ENCODE measurements at regions not wholly inside any gene's neighbourhood (a gene's known extent, or its start where the extent isn't known, plus 50 kb on each side); places are given as distances from the start of the nearest gene placed in this dataset.

DNA sequence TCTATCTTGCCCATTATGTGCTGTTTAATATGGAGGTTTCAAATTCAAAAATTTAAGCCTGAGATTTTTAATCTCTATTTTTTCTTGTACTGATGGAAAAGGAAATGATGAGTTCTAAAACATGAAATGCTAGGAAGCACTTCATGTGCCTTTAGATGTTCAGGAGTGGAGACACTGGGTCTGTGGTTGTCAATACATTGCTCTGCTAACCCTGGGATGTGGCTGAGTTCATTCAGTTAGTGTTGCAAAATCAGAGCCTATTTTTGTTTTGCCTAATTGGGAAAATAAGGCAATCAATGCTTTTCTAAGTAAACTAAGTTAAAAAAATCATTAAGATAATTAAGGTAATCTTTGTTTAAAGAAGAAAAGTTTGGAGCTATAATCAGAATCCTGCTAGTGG is 83.1 kb downstream of the DIPK2A start:
- Mint-ChIP-seq H3K36me3 (no peaks in the 10 kb centered on the region), H3K27ac (no peak overlapping the region), H3K27me3 (no peaks in the 10 kb centered on the region), H3K4me1 (no peaks in the 10 kb centered on the region), H3K4me3 (no peak overlapping the region), H3K9me3 (no peaks in the 10 kb centered on the region)
- ATAC-seq: no peak

DNA sequence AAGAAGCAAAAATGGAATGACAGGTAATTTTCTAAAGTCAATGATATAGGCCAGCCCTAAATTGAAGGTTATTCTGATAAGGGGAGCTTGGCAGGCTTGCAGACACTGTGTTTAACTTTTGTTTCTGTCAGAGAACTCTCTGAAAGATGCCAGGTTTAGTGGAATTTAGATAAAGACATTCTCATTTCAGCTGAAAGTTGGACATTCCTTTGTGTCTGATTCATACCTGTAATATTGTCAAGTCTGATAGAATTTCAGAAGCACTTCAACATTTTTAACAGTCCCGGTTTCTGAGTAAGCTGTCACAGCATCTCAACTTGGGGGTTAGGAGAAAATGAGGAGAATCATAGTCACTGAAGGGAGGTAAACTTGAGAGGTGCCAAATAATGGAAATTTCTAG is 84.0 kb downstream of the DIPK2A start:
- no peaks in the 10 kb centered on the region for H3K4me1 Mint-ChIP-seq
- ATAC-seq: no peak
- H3K27me3 Mint-ChIP-seq: no peaks in the 10 kb centered on the region
- no peaks in the 10 kb centered on the region for H3K36me3 Mint-ChIP-seq
- H3K9me3 Mint-ChIP-seq: no peaks in the 10 kb centered on the region
- H3K27ac Mint-ChIP-seq: no peak overlapping the region
- no peak overlapping the region for H3K4me3 Mint-ChIP-seq

DNA sequence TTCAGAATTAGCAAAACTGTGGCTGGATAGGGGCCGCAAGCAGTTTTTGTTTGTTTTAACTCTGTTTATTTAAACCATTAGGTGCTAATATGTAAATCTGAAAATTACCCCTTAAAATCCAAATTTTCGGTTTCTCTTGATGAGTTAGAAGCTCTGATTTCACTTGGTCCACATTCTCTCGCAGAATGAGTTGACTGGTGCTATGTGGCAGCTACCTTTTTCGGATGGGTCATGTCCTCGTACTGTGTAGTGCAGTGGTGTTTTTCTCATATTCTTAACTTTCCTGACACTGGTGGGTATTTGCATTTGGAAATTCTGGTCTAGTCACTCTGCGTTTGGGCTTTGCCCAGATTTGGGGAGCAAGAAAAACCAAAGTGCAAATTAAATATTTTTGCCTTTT is 87.1 kb downstream of the DIPK2A start:
- no peak for ATAC-seq
- Mint-ChIP-seq H3K36me3 (no peaks in the 10 kb centered on the region), H3K4me1 (no peaks in the 10 kb centered on the region), H3K27ac (no peak overlapping the region), H3K4me3 (no peak overlapping the region), H3K9me3 (no peaks in the 10 kb centered on the region), H3K27me3 (no peaks in the 10 kb centered on the region)

DNA sequence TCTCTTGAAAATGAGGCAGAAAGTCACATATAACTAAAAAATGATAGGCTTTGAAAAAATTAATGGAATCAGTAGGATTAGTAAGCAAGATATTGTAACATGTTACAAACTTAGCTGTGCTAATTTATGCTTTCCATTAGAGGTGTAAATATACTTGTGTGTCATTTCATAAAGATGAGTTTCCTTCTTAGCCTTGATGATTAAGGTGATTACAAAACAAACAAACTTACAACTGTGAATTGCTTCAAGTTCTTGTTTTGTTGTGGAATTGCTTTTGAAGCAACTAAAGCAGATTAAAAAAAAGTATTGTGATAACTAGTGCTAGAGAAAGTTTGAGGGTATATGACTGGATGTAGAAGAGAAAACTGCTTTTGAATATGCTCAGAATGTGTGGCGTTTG is 87.9 kb downstream of the DIPK2A start:
- Mint-ChIP-seq H3K4me1 (no peaks in the 10 kb centered on the region), H3K27ac (no peak overlapping the region), H3K9me3 (no peaks in the 10 kb centered on the region), H3K36me3 (no peaks in the 10 kb centered on the region), H3K4me3 (no peak overlapping the region), H3K27me3 (no peaks in the 10 kb centered on the region)
- no peak for ATAC-seq

DNA sequence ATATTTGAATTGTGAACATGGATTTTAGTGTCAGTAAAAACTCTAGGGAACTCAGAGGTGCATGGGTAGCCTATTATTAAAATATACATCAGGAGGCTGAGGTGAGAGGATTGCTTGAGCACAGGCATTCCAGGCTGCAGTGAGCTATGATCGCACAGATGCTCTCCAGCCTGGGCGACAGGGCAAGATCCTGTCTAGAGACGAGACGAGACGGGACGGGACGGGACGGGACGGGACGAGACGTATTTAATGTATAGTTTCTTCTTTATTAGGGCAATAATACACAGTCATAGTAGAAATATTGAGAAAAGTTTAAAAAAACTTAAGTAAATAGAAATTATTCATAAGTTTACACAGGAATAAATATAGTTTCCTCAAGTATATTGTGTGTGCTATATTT is 89.3 kb downstream of the DIPK2A start:
- no peak overlapping the region for H3K27ac Mint-ChIP-seq

DNA sequence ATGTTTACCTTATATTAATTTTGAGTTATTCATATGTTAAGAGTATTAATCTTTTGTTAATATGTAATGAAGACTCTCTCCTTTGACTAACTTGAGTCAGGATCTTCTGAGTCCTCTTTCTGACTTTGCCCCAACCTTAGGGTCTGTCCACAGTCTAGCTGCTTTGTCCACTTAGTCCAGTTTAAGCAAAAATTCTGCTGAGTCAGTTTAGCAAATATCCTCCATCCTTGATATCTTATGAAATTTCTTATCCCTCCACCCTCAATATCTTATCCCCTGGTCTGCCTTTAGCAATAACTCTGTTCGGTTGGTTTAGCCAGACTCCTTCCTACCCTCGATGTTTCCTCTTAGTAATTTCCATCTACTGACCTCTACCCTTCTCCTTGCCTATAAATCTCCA is 91.7 kb downstream of the DIPK2A start:
- Mint-ChIP-seq H3K4me1 (no peaks in the 10 kb centered on the region), H3K36me3 (no peaks in the 10 kb centered on the region)
- ATAC-seq: no peak

More for the DNA sequence above, 89.3 kb downstream of the DIPK2A start:
- no peak for ATAC-seq
- H3K4me1 Mint-ChIP-seq: no peaks in the 10 kb centered on the region
- H3K27me3 Mint-ChIP-seq: no peaks in the 10 kb centered on the region
- no peaks in the 10 kb centered on the region for H3K9me3 Mint-ChIP-seq
- no peak overlapping the region for H3K4me3 Mint-ChIP-seq
- H3K36me3 Mint-ChIP-seq: no peaks in the 10 kb centered on the region

DNA sequence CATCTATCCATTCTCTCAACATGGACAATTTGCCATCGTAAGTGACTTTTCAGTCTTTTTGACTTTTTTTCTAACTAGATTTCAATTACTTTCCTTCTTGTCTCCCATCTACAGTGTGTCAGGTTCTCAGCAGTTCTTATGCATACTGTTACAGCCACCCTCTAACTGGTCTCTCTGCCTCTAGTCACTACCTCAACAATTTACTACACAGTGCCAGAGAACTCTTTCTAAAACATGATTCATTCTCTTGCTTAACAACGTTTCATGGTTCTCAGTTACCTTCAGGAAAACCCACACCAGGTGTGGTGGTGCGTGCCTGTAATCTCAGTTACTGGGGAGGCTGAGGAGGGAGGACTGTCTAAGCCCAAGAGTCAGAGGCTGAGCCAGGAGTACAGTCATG is 95.4 kb downstream of the DIPK2A start:
- peaks cover 19% of the 10 kb centered on the region for H3K27me3 Mint-ChIP-seq
- H3K4me3 Mint-ChIP-seq: no peak overlapping the region
- no peak for ATAC-seq
- no peaks in the 10 kb centered on the region for H3K36me3 Mint-ChIP-seq
- H3K9me3 Mint-ChIP-seq: peaks cover 7% of the 10 kb centered on the region
- H3K27ac Mint-ChIP-seq: no peak overlapping the region
- no peaks in the 10 kb centered on the region for H3K4me1 Mint-ChIP-seq

More for the DNA sequence above, 91.7 kb downstream of the DIPK2A start:
- Mint-ChIP-seq H3K4me3 (no peak overlapping the region), H3K27ac (no peak overlapping the region), H3K27me3 (peaks cover 17% of the 10 kb centered on the region), H3K9me3 (no peaks in the 10 kb centered on the region)

DNA sequence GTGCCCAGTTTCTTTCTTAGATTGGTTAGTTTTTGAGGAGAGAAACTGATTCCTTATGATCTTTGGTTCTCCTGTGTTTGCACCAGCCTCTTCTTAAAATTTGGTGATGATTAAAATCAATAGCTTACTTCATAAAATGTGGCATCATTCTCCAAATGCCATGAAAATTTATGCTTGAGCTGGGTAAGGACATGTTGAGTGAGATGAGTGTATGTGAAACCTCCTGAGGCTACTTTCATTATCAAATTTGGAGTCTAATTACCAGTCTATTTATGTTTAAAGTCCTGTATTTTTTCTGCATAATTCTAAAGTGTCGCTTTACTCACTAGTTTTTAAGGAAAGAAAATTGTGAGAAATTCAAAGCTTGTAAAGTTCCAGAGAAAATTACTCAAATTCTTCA is 102.1 kb downstream of the DIPK2A start:
- H3K27ac Mint-ChIP-seq: no peak overlapping the region
- H3K27me3 Mint-ChIP-seq: peaks cover 9% of the 10 kb centered on the region

DNA sequence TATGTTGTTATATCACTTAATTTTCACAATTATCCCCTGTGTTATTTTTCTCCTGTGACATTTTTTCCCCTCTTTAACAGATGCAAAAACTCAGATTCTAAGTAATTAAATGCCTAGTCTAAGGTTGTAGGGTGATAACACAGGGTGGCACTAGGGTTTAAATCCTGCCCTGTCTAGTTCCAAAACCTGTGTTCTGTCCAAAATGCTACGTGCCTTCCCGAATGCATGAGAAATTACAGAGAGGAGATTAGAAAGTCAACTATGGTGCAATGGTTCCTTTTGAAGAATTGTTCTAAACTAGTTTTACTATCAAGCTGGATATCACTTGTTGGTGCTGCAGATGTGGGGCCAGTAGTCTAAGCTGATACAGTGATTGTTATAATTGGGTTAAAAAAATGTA is 108.0 kb downstream of the DIPK2A start:
- no peaks in the 10 kb centered on the region for H3K36me3 Mint-ChIP-seq
- no peaks in the 10 kb centered on the region for H3K9me3 Mint-ChIP-seq

More for the DNA sequence above, 102.1 kb downstream of the DIPK2A start:
- Mint-ChIP-seq H3K4me3 (no peak overlapping the region), H3K4me1 (no peaks in the 10 kb centered on the region), H3K36me3 (no peaks in the 10 kb centered on the region), H3K9me3 (peaks cover 7% of the 10 kb centered on the region)
- no peak for ATAC-seq

DNA sequence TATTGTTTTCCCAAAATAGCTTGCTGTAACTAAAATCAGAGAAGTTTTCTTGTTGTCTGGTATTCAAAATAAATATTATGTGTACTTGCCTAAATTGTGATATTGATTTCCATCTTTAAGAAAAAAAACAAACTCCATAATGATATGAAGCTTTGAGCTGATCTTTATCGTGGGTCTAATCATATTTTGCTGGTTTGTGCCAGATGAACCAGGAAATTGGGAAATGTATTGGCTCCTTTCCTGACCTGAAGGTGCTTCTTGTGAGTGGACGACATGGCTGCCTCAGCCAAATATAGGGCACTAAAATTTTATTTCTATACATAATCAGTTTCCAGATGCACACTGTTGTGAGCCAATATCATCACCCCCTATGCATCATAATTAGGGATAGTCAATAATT is 113.3 kb downstream of the DIPK2A start:
- Mint-ChIP-seq H3K36me3 (no peaks in the 10 kb centered on the region), H3K27ac (no peak overlapping the region), H3K4me3 (no peak overlapping the region), H3K9me3 (no peaks in the 10 kb centered on the region), H3K4me1 (no peaks in the 10 kb centered on the region), H3K27me3 (no peaks in the 10 kb centered on the region)
- no peak for ATAC-seq

More for the DNA sequence above, 108.0 kb downstream of the DIPK2A start:
- ATAC-seq: no peak
- peaks cover 8% of the 10 kb centered on the region for H3K27me3 Mint-ChIP-seq
- H3K4me3 Mint-ChIP-seq: no peak overlapping the region
- H3K4me1 Mint-ChIP-seq: no peaks in the 10 kb centered on the region
- no peak overlapping the region for H3K27ac Mint-ChIP-seq

DNA sequence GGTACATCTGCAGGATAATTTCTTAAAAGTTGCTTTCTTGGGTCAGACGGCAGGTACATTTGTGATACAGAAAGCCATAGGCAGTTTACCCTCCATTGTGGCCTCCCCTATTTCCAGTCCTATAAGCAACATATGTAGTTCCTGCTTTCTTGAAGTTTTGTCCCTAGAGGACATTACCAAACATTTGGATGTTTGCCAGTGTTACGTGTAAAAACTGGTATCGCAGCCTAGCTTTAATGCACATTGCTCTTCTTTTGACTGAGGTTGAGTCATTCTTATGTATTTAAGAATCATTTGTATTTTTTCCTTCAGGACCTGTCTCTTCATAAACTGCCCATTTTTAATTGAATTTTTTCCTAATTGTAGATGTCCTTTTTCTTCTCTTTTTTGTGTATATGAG is 114.3 kb downstream of the DIPK2A start:
- Mint-ChIP-seq H3K27me3 (no peaks in the 10 kb centered on the region), H3K9me3 (no peaks in the 10 kb centered on the region), H3K36me3 (no peaks in the 10 kb centered on the region), H3K4me1 (no peaks in the 10 kb centered on the region), H3K27ac (no peak overlapping the region), H3K4me3 (no peak overlapping the region)
- no peak for ATAC-seq

DNA sequence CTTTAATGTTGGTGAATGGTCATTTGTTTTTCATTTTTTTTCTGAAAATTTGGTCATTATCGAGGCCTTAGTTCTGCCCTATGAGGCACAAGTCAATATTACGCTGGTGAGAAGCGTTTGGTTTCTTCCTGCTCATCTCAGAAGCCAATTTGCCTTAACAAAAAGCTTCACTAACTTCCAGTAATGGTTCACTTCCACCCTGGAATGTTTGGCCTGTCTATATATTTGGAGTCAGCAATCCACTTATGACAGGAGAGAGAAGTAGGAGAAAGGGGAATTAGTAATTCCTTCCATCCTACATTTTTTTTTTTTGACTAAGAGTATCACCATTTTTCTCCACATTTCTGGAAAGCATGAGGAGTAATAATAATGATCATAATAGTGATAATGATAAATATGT is 124.4 kb downstream of the DIPK2A start:
- no peak for ATAC-seq
- H3K27ac Mint-ChIP-seq: no peak overlapping the region
- H3K4me3 Mint-ChIP-seq: no peak overlapping the region
- peaks cover 2% of the 10 kb centered on the region for H3K9me3 Mint-ChIP-seq
- no peaks in the 10 kb centered on the region for H3K4me1 Mint-ChIP-seq
- H3K36me3 Mint-ChIP-seq: no peaks in the 10 kb centered on the region
- H3K27me3 Mint-ChIP-seq: no peaks in the 10 kb centered on the region

DNA sequence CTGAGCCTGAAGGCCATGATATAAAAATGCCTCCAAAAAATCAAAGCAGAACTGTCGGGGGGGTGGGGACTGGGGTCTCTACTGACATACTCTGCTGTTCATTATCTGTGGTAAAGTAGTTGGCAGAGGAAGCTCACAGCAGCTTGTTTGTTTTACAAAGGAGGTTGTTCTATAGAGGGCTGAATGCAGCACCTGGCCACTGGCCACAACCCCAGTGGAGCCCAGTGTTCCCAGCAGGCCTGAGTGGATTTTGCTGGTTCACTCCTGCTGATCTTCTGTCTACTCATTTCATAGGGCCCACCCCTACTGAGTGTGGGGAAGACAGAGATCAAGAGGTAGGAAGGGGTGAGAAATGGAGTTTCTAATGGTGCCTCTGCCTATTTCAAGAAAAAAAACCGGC is 125.5 kb downstream of the DIPK2A start:
- no peaks in the 10 kb centered on the region for H3K36me3 Mint-ChIP-seq
- no peak overlapping the region for H3K27ac Mint-ChIP-seq
- no peaks in the 10 kb centered on the region for H3K4me1 Mint-ChIP-seq
- H3K27me3 Mint-ChIP-seq: no peaks in the 10 kb centered on the region
- no peak for ATAC-seq
- peaks cover 2% of the 10 kb centered on the region for H3K9me3 Mint-ChIP-seq
- no peak overlapping the region for H3K4me3 Mint-ChIP-seq

DNA sequence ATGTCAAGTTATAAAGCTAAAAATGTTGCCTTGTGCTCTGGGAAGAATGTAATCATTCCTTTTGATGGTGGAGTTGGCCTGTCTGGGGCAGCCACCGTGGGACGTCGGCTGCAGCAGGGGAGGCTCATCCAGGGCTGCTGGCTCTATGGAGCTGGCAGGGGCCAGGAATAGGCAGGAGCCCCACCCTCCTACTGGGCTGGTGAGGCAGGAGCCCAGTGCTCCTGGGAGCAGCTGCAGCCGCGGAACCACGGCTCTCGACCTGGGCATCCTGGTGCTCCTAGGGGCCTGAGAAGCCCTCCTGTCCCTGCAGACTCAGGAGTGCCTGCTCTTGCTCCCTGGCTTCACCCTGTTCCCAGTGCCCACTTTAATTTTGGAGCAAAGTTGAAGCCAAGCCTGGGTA is 127.1 kb downstream of the DIPK2A start:
- H3K27me3 Mint-ChIP-seq: no peaks in the 10 kb centered on the region
- H3K27ac Mint-ChIP-seq: no peak overlapping the region
- H3K4me3 Mint-ChIP-seq: no peak overlapping the region
- no peaks in the 10 kb centered on the region for H3K4me1 Mint-ChIP-seq
- ATAC-seq: no peak
- H3K9me3 Mint-ChIP-seq: no peaks in the 10 kb centered on the region
- no peaks in the 10 kb centered on the region for H3K36me3 Mint-ChIP-seq

DNA sequence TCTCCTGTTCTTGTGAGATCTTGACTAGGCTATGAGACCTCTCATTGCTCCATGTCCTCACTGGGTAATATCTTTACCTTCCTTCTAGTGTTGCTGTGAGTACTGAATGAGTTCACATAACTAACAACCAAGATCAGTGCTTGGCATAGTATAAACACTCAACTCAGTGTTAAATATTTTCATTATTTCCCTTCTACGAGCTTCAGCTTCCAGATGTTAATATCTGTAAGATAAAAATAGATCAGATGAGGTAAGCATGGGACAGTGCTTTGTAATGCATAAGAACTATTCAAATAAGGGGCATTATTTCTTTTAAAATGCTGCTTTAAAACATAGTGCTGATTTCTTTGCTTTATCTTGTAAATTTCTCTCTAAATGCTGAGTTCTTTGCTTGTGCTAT is 130.8 kb downstream of the DIPK2A start:
- H3K4me1 Mint-ChIP-seq: no peaks in the 10 kb centered on the region
- H3K9me3 Mint-ChIP-seq: no peaks in the 10 kb centered on the region

DNA sequence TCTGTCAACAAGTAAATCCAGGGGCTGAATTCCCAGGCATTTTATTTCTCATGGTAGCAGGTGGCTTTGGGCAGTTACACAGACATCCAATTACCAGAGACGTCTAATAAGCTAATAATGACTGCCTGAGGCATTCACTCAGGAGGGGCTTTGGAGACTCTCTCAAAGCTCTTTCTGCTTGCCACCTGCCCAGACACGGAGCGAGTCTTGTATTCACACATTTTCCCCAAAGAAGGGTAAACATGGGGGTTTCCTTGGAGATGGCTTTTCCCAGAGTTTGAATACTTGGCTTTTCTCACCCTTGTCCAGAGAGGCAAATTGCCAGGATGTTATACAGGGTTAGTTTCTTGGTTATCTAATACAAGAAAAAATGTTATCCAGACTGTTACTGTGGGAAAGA is 132.6 kb downstream of the DIPK2A start:
- Mint-ChIP-seq H3K27me3 (no peaks in the 10 kb centered on the region), H3K27ac (no peak overlapping the region), H3K4me3 (no peak overlapping the region), H3K36me3 (no peaks in the 10 kb centered on the region), H3K4me1 (no peaks in the 10 kb centered on the region), H3K9me3 (no peaks in the 10 kb centered on the region)
- ATAC-seq: no peak

More for the DNA sequence above, 130.8 kb downstream of the DIPK2A start:
- Mint-ChIP-seq H3K36me3 (no peaks in the 10 kb centered on the region), H3K27ac (no peak overlapping the region), H3K4me3 (no peak overlapping the region), H3K27me3 (no peaks in the 10 kb centered on the region)
- ATAC-seq: no peak

DNA sequence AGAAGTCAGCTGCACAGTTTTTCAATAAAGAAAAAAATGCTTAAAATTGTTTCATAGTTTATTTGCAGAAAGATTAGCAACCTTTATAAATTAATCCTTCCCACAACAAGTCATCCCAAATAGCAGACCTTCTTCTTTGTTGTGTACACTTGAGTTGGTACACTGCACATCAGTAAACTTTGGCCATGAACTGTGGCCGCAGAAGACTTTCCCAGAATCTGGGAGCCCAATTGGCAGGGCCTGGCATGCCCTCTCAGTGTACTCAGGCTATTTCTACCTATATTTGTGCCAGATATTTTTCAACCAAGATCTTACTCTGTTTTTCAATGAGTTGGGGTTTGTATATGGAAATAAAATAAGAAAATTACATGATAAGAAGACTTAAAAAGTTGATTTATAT is 133.1 kb downstream of the DIPK2A start:
- Mint-ChIP-seq H3K27ac (no peak overlapping the region), H3K4me3 (no peak overlapping the region), H3K4me1 (peaks cover 2% of the 10 kb centered on the region), H3K9me3 (no peaks in the 10 kb centered on the region), H3K36me3 (no peaks in the 10 kb centered on the region), H3K27me3 (no peaks in the 10 kb centered on the region)
- no peak for ATAC-seq

Data from stimulated activated memory B cell treated with anti-CD40 and anti-IgM and Interleukin-4, amounts not matched to agents 10 μg/mL and 1 μg/mL and 100 μg/mL, for 72 hours (primary cell).